NOMO-1 treated with DMSO at 0.1 percent for 48 hours (cell line): ENCODE measurements at regions not wholly inside any gene's neighbourhood (a gene's known extent, or its start where the extent isn't known, plus 50 kb on each side); places are given as distances from the start of the nearest gene placed in this dataset.
"Not testable (repeated sequence)": the region's sequence is repeated elsewhere in the genome, so short reads cannot be mapped to it uniquely, and the experiment has no call there.

Source experiments
- DNase-seq: peaks from one replicate; lab custom pipeline; 2025; ENCODE audit not compliant: unreplicated experiment; lab: John Stamatoyannopoulos, UW

DNA sequence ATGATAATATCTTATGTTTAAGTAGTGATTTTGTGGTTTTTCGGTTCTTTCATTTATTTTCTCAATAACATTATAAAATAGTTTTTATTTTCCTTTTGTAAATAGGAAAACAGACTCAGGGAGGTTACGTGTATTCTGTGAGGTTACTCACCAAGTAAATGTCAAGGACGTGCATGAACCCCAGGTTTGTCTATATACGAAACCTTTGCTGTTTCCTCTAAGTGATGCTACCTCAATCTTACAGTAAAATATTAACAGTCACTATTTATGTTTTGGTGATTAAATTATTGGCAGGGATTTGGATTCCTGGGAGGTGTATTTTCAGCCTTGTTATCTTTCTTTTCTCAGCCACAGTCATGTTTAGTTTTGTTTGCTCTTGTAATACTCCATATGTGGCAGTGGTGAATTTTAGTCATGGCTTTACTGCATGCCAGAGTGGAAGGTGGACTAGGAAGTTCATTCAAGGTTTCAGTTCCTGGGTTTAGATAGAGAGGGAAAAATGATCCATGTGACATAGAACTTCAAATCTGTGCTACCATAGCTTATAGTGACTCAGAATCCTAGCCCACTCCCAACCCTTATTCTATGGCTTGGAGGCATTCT is 139.9 kb downstream of the ARL4A start:
- no peak for DNase-seq

- no peak for DNase-seq
Measured at GRCh38 chr7:12827920-12828319, 140.5 kb downstream of the ARL4A start.

- DNase-seq = no peak
Measured at GRCh38 chr7:12831024-12831423, 143.6 kb downstream of the ARL4A start.

DNA sequence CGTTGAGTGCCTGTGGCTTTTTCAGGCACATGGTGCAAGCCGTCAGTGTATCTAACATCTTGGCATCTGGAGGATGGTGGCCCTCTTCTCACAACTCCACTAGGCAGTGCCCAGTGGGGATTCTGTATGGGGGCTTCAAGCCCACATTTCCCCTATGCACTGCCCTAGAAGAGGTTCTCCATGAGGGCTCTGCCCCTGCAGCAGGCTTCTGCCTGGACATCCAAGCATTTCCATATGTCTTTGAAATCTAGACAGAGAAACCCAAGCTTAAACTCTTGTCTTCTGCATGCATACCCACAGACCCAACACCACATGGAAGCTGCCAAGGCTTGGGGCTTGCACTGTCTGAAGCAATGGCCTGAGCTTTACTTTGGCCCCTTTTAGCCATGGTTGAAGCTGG is 146.4 kb downstream of the ARL4A start:
- DNase-seq = no peak

DNA sequence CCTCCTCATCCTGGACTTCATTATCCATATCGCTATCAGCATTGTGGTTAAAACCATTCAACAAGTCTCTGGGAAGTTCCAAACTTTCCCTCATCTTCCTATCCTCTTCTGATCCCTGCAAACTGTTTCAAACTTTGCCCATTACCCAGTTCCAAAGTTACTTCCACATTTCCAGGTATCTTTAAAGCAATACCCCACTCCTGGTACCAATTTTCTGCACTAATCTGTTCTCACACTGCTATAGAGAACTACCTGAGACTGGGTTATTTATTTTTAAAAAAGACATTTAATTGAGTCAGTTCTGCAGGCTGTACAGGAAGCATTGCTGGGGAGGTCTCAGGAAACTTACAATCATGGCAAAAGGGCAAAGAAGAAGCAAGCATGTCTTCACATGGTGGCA is 147.3 kb downstream of the ARL4A start:
- no peak for DNase-seq

DNA sequence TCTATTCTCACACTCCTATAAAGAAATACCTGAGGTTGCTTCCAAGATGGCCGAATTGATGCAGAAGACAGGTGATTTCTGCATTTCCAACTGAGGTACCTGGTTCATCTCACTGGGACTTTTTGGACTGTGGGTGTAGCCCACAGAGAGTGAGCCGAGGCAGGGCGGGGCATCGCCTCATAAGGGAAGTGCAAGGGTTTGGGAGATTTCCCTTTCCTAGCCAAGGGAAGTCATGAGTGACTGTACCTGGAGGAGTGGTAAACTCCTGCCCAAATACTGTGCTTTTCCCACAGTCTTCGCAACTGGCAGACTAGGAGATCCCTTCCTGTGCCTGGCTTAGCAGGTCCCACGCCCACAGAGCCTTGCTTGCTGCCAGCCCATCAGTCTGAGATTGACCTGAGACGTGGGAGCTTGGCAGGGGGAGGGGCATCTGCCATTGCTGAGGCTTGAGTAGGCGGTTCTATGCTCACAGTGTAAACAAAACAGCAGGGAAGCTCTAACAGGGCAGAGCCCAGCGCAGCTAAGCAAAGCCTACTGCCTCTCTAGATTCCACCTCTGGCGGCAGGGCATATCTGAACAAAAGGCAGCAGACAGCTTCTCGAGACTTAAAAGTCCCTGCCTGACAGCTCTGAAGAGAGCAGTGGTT is 152.2 kb downstream of the ARL4A start:
- no peak for DNase-seq

GRCh38 chr7:12844732-12845131 is 157.3 kb downstream of the ARL4A start:
- DNase-seq = not testable (repeated sequence)

DNA sequence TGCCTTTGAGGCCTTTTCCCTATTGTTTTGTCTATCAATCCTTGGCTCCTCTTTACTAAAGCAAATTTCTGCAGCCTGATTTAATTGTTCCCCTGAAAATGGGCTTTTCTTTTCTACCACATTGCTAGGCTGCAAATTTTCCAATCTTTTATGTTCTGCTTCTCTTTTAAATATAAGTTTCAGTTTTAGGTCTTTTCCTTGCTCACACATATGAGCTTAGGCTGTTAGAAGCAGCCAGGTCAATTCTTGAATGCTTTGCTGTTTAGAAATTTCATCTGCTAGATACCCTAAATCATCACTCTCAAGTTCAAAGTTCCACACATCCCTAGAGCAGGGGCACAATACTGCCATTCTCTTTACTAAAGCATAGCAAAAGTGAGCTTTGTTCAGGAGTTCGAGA is 159.6 kb downstream of the ARL4A start:
- DNase-seq = no peak

DNA sequence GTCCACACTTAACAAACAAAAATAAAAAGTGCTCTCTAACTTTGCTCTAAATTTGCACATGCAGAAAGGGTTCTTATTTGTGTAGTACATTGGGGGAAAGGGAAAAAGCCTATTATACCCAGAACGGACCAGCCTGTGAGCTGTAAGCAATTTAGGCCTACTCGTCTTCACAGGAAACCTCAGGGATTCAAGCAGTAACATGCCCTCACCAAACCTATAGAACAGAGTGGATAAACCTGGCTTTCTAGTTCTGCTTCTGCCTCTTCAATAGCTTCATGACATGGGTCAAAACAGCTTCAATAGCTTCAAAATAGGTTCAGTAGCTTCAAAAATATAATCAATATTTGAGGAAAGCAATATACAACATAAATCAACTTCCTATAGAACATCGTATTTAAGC is 163.7 kb downstream of the ARL4A start:
- DNase-seq = no peak

DNA sequence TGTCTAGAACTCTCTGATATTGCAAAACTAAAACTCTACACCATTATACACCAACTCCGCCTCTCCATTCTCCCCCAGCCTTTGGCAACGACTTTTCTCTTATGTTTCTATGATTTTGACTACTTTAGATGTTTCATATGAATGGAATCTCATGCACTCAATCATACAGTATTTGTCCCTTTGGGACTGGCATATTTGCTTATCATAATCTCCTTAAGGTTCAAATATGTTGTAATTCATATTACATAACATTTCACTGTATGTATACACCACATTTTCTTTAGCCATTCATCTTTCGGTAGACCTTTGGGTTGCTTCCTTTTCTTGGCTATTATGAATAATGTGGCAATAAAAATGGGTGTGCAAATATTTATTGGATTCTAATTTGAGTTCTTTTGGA is 164.4 kb downstream of the ARL4A start:
- DNase-seq = no peak

DNA sequence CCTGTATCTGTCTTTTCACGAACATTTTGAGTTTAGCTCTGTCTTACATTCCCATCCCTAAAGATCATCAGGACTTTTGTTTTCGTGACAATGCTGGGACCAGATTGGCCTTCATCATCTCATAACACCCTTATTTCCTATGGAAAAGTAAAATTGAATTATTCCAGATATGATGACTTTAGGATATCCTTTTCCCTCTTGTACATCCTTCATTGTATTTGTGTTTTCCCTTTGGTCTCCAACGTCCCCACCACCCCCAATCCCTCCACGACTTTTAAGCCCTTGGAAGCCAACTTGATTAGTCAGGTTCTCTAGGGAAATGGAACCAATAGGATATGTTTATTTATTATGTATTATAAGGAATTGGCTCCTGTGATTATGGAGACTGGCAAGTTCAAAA is 167.6 kb downstream of the ARL4A start:
- DNase-seq = no peak

DNA sequence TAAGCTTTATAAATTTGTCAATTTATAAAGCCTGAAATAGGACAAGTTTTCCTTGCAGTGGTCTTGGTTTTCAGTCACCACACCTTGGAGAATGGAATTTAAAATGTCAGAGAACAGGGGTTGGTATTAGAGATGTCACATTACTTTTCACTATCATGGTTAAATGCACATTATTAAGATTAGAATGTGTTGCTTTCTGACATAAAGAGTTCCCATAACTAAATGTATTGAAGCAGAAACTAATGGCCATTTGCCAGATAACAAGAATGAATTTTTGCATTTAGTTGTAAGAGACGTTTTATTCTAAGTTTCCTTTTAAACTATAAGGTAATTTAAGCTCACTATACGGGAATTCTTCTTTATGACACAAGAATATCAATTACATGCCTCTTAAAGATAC is 172.3 kb downstream of the ARL4A start:
- DNase-seq = no peak

DNA sequence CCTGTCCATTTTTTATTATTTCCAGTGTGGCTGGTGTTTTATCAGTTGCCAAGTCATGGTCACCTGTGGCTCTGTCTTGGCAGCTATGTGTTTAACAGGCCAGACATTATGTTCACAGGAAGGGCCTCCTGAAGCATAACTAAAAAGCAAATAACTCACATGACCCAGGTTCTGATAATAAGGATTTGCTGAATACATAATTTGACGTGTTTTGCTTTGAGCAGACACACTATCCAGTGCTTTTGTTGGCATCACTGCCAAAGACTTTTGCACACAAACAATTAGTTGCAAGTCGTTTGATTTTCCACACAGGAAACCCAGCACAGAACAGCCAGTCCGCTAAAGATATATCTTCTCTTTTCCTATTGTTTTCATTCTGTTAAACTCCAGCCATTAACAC is 173.6 kb downstream of the ARL4A start:
- no peak for DNase-seq

DNA sequence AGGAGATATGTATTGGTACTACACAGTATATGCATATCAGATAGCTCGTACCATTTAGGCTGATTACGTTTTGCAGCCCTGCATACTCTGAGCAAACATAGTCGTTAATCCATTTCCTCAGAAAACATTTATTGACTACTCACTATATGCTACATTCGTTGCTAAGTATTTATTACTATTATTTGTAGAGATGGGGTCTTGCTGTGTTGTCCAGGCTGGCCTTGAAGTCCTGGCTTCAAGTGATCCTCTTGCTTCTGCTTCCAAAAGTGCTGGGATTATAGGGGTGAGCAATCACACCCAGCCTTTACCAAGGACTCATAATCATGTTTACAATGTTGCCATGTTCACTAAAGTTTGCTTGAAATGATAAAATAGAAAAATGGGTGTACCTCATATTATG is 174.7 kb downstream of the ARL4A start:
- no peak for DNase-seq

- DNase-seq = no peak
Measured at GRCh38 chr7:12864470-12865046, 177.1 kb downstream of the ARL4A start.

DNA sequence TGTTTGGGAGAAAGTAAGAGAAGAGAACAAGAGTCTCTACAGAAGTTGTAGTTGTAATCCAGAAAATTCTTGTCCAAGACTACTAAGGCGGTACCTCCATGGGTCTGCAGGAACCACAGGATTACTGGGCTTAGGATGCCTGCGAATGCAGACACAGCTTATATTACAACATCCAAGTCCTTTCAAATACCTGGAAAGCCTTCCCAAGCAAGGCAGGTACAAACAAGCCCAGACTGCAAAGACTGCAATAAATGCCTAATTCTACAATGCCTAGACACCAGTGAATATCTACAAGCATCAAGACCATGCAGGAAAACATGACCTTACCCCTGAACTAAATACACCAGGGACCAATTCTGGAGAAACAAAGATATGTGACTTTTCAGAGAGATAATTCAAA is 178.2 kb downstream of the ARL4A start:
- DNase-seq = no peak

DNA sequence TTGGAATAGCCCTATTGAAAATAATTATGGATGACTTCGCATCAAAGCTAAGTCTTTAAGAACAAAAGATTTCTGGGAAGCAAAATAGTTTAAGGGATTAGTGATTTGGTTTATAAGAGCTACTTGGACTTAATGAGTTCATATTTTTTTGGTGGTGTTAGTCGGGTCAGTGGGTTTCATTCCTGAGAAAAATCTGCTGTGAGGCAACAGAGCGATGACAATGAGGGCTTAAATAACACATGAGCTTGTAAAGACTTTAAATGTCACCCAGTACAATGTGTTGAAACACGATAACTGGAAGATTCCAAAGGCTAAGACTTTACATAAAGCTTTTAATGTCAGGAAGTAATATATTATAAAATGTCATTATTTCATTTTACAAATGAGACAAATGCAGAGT is 178.8 kb downstream of the ARL4A start:
- DNase-seq = no peak

DNA sequence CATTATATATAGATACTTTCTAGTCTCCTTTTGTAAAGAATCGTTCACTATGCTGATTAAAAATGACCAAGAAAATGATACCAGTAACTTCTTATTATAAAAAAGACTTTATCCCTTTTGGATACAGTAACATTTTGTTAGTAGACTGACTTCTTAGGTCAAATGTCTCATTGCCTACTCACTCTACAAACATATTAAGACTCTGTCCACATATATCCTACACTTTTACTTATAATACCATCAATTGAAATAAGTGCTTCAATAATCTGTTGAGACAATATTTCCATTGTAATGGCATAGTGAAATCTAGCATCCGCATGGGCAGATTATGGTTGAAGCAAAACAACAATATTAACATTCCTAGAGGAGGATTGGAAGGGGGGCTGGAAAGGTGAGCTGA is 180.6 kb downstream of the ARL4A start:
- no peak for DNase-seq

- DNase-seq = no peak
Measured at GRCh38 chr7:12870219-12870618, 182.8 kb downstream of the ARL4A start.

- no peak for DNase-seq
Measured at GRCh38 chr7:12872487-12872886, 185.1 kb downstream of the ARL4A start.

GRCh38 chr7:12873571-12873970 is 186.1 kb downstream of the ARL4A start:
- no peak for DNase-seq

DNA sequence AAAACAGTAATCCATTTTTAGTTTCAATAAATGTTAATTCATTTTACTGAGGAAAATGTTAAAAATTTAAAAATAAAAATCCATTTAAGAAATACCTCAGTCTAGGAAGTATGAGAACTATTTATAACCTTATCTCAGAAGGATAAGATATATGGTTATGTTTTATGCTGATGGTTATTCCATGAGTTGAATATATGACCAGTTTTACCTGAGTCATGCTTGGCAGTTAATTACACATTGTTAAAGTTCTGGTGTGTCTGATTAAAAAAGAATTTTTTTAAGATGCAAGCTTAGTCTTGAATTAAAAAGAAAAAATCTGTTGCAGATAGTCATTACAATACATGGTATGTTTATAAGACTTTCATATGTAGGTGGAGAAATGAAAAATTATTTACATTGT is 191.7 kb downstream of the ARL4A start:
- no peak for DNase-seq

DNA sequence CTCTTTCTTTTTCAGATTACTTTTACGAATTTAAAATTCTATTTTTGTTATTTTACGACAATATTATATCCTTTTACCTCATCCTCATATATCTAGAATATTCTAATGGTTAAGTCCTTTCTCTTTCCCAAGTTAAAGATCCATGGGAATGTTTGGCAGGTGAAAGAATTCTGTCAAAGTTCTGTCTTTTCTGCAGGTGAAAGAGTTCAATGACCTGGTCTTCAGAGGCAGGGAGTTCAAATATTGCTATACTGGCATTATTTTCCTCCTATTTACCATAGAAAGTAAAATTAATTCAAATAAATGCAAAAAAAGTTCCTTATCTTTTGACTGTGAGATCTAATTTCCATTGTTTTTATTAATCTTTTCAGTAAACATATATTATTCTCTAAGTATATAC is 194.3 kb downstream of the ARL4A start:
- no peak for DNase-seq
